ENCODE measurements at regions not wholly inside any gene's neighbourhood (a gene's known extent, or its start where the extent isn't known, plus 50 kb on each side); places are given as distances from the start of the nearest gene placed in this dataset.

DNA sequence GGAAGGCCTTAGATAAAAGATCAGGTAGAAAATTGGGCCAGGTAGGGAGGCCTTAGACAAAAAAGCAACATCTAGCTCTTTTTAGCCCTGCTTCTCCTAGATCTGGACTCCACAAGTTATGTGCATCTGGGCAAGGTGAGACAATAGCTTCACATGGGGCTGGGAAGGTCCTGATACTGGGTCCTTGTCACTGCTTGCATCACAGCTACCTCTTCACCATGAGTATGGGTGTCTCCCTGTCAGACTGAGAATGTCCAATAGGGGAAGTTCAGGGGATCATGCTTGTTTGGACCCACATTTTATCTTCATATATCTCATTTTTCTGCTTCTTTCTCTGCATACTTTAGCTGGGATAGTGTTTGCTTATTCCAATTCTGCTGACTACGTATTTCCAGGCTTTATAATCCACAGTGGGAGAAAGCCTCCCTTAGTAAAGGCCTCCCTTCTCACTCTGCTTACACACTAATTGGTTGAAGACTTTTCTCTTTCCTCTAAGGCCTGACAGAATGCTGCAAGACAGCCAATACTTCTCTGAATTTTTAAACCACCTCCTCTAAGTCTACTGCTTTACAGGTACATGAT lies 189.6 kb downstream of the CYRIA start:
- TF ChIP-seq POLR2A (IDR thresholded peaks at IDR 0.05; ENCODE audit: low read depth, low read length) (no peak), CEBPB (IDR thresholded peaks at IDR 0.05; ENCODE audit: low read depth, low read length) (no peak), RCOR1 (IDR thresholded peaks at IDR 0.05; ENCODE audit: insufficient replicate concordance, low read length) (no peak), RFX5 (IDR thresholded peaks at IDR 0.05; ENCODE audit: low read depth, low read length) (no peak)
- TF ChIP-seq, protein P1, sequence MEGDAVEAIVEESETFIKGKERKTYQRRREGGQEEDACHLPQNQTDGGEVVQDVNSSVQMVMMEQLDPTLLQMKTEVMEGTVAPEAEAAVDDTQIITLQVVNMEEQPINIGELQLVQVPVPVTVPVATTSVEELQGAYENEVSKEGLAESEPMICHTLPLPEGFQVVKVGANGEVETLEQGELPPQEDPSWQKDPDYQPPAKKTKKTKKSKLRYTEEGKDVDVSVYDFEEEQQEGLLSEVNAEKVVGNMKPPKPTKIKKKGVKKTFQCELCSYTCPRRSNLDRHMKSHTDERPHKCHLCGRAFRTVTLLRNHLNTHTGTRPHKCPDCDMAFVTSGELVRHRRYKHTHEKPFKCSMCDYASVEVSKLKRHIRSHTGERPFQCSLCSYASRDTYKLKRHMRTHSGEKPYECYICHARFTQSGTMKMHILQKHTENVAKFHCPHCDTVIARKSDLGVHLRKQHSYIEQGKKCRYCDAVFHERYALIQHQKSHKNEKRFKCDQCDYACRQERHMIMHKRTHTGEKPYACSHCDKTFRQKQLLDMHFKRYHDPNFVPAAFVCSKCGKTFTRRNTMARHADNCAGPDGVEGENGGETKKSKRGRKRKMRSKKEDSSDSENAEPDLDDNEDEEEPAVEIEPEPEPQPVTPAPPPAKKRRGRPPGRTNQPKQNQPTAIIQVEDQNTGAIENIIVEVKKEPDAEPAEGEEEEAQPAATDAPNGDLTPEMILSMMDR (conservative IDR thresholded peaks at IDR 0.05; ENCODE audit: low read depth, low read length): no peak
- TF ChIP-seq, protein P2, sequence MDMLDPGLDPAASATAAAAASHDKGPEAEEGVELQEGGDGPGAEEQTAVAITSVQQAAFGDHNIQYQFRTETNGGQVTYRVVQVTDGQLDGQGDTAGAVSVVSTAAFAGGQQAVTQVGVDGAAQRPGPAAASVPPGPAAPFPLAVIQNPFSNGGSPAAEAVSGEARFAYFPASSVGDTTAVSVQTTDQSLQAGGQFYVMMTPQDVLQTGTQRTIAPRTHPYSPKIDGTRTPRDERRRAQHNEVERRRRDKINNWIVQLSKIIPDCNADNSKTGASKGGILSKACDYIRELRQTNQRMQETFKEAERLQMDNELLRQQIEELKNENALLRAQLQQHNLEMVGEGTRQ (IDR thresholded peaks at IDR 0.05; ENCODE audit: low read depth, low read length): no peak

All from IMR-90 (cell line).